Sigmoid colon (tissue), 6 donors: ENCODE measurements at regions not wholly inside any gene's neighbourhood (a gene's known extent, or its start where the extent isn't known, plus 50 kb on each side); places are given as distances from the start of the nearest gene placed in this dataset.

Experiments used
- DNase-seq: peaks from one replicate; pipeline ENCODE4 v3.0.0-alpha.2; 2019
- H3K27ac ChIP-seq, 4 donors: fragments of 200-600 bp; sonication (generic); one replicate each; pipeline ENCODE4 v1.5.1; 2016 to 2019; ENCODE audit warnings: mild to moderate bottlenecking in 1 of 4
- H3K27me3 ChIP-seq, 3 donors: fragments of 200-600 bp; sonication (generic); one replicate each; pipeline ENCODE4 v1.5.1; 2019; ENCODE audit warnings: mild to moderate bottlenecking in 1 of 3
- H3K36me3 ChIP-seq, 4 donors: fragments of 200-600 bp; sonication (generic); one replicate each; pipeline ENCODE4 v1.5.1; 2016 to 2019
- H3K4me1 ChIP-seq, 4 donors: fragments of 200-600 bp; sonication (generic); one replicate each; pipeline ENCODE4 v1.5.1; 2017 to 2019
- H3K4me3 ChIP-seq, 4 donors: fragments of 200-600 bp; sonication (generic); one replicate each; pipeline ENCODE4 v1.5.1; 2017 to 2019; ENCODE audit warnings: mild to moderate bottlenecking in 2 of 4, moderate library complexity in 1 of 4
- H3K9me3 ChIP-seq, 4 donors: fragments of 200-600 bp in 3 of 4; sonication (generic) in 3 of 4; one replicate each; pipeline versions ENCODE4 v1.5.1 to v1.6.1; 2013 to 2019
- CTCF ChIP-seq, 4 experiments: fragments of 450-650 bp in 3 of 4; fragments of 200-600 bp in 1 of 4; IDR thresholded peaks; one replicate each; pipeline ENCODE4 v1.5.1; 2016 to 2019; ENCODE audit warnings: antibody characterized with exemption in 4 of 4, mild to moderate bottlenecking in 3 of 4, moderate library complexity in 2 of 4
- EP300 ChIP-seq, 4 donors: sonication (generic); formaldehyde crosslinking; IDR thresholded peaks; one replicate each; pipeline ENCODE4 v1.6.1; 2017; ENCODE audit warnings: antibody characterized with exemption in 4 of 4
- POLR2A ChIP-seq, 2 donors: fragments of 450-650 bp; IDR thresholded peaks; one replicate each; pipeline ENCODE4 v1.6.1; 2016; ENCODE audit warnings: antibody characterized with exemption in 2 of 2, mild to moderate bottlenecking in 2 of 2, moderate library complexity in 2 of 2
- POLR2AphosphoS5 ChIP-seq, 4 donors: sonication (generic); formaldehyde crosslinking; IDR thresholded peaks; one replicate each; pipeline ENCODE4 v1.6.1; 2017; ENCODE audit warnings: antibody characterized with exemption in 4 of 4
- WGBS, 2 donors: extraction: QIAGEN DNeasy Blood & Tissue Kit; methylation state at CpG; one replicate each; pipeline ENCODE4 v1.1.7; 2013; 5-methylcytosine and 5-hydroxymethylcytosine counted together
- intact Hi-C: fragments of 100-400 bp; cut with DNase I; formaldehyde crosslinking; loops from one replicate; pipeline ENCODE4 v1.15.1; 2023
- donor health status: healthy with polysubstance abuse.
- donor health status: healthy.

- peaks cover 0 to 9% (median 0%) of the 10 kb centered on the region in 4 donors for H3K4me1 ChIP-seq
- intact Hi-C loops = no loop called here
- H3K27ac ChIP-seq = no peak overlapping the region
- no peak for TF ChIP-seq POLR2A (IDR thresholded peaks at IDR 0.05)
- no peak for TF ChIP-seq EP300 (IDR thresholded peaks at IDR 0.05)
- TF ChIP-seq POLR2AphosphoS5 (IDR thresholded peaks at IDR 0.05) = no peak
- no peak for TF ChIP-seq CTCF (IDR thresholded peaks at IDR 0.05)
- 85 to 90% methylated on average over 1 of the region's 1 CpG for WGBS, 2 donors
- no peak for DNase-seq
- no peaks in the 10 kb centered on the region for H3K36me3 ChIP-seq
- H3K4me3 ChIP-seq = no peak overlapping the region
- H3K27me3 ChIP-seq = no peaks in the 10 kb centered on the region
- peaks cover 0 to 3% (median 0%) of the 10 kb centered on the region in 4 donors for H3K9me3 ChIP-seq
These were observed 254.1 kb upstream of the IGFBP7 start for GRCh38 chr4:57364255-57364654.

GRCh38 chr4:57363346-57363745 lies 253.2 kb upstream of the IGFBP7 start:
- Histone ChIP-seq H3K27ac (no peak overlapping the region), H3K4me1 (peaks cover 0 to 9% (median 0%) of the 10 kb centered on the region in 4 donors), H3K36me3 (no peaks in the 10 kb centered on the region), H3K9me3 (peaks cover 0 to 3% (median 0%) of the 10 kb centered on the region in 4 donors), H3K27me3 (no peaks in the 10 kb centered on the region), H3K4me3 (no peak overlapping the region)
- no peak for TF ChIP-seq POLR2A (IDR thresholded peaks at IDR 0.05)
- no peak for TF ChIP-seq CTCF (IDR thresholded peaks at IDR 0.05)
- no peak for TF ChIP-seq POLR2AphosphoS5 (IDR thresholded peaks at IDR 0.05)
- TF ChIP-seq EP300 (IDR thresholded peaks at IDR 0.05) = no peak
- no peak for DNase-seq
- WGBS, 2 donors = 23 to 42% methylated on average over 1 of the region's 1 CpG
- intact Hi-C loops = no loop called here

GRCh38 chr4:57360681-57361080 lies 250.5 kb upstream of the IGFBP7 start:
- H3K27ac ChIP-seq = no peak overlapping the region
- no peak for TF ChIP-seq CTCF (IDR thresholded peaks at IDR 0.05)
- no peak for TF ChIP-seq POLR2A (IDR thresholded peaks at IDR 0.05)
- TF ChIP-seq POLR2AphosphoS5 (IDR thresholded peaks at IDR 0.05) = no peak
- TF ChIP-seq EP300 (IDR thresholded peaks at IDR 0.05) = no peak
- no peaks in the 10 kb centered on the region for H3K27me3 ChIP-seq
- DNase-seq = no peak
- 74 to 75% methylated on average over 2 of the region's 2 CpGs for WGBS, 2 donors
- H3K9me3 ChIP-seq = no peaks in the 10 kb centered on the region
- no peaks in the 10 kb centered on the region for H3K36me3 ChIP-seq
- no peak overlapping the region for H3K4me3 ChIP-seq
- H3K4me1 ChIP-seq = peaks cover 0 to 9% (median 0%) of the 10 kb centered on the region in 4 donors
- intact Hi-C loops = no loop called here

GRCh38 chr4:57355101-57355665 lies 245.0 kb upstream of the IGFBP7 start:
- Histone ChIP-seq H3K4me3 (no peak overlapping the region), H3K9me3 (no peaks in the 10 kb centered on the region), H3K27ac (no peak overlapping the region), H3K27me3 (no peaks in the 10 kb centered on the region), H3K36me3 (no peaks in the 10 kb centered on the region), H3K4me1 (no peaks in the 10 kb centered on the region)
- no peak for TF ChIP-seq CTCF (IDR thresholded peaks at IDR 0.05)
- TF ChIP-seq EP300 (IDR thresholded peaks at IDR 0.05) = no peak
- no peak for TF ChIP-seq POLR2AphosphoS5 (IDR thresholded peaks at IDR 0.05)
- no peak for TF ChIP-seq POLR2A (IDR thresholded peaks at IDR 0.05)
- 54 to 75% methylated on average over 4 of the region's 4 CpGs for WGBS, 2 donors
- no peak for DNase-seq
- intact Hi-C loops = no loop called here

- H3K27me3 ChIP-seq = no peaks in the 10 kb centered on the region
- no peak overlapping the region for H3K4me3 ChIP-seq
- no peaks in the 10 kb centered on the region for H3K4me1 ChIP-seq
- no peaks in the 10 kb centered on the region for H3K36me3 ChIP-seq
- no peak for DNase-seq
- TF ChIP-seq EP300 (IDR thresholded peaks at IDR 0.05) (no peak), POLR2A (IDR thresholded peaks at IDR 0.05) (no peak), POLR2AphosphoS5 (IDR thresholded peaks at IDR 0.05) (no peak), CTCF (IDR thresholded peaks at IDR 0.05) (no peak)
- no peaks in the 10 kb centered on the region for H3K9me3 ChIP-seq
- 78 to 80% methylated on average over 1 of the region's 1 CpG for WGBS, 2 donors
- H3K27ac ChIP-seq = no peak overlapping the region
- intact Hi-C loops = no loop called here
These were observed 241.5 kb upstream of the IGFBP7 start for GRCh38 chr4:57351731-57352130.
